Osteocyte (in vitro differentiated cells): ENCODE measurements at regions not wholly inside any gene's neighbourhood (a gene's known extent, or its start where the extent isn't known, plus 50 kb on each side); places are given as distances from the start of the nearest gene placed in this dataset.

ENCODE experiments used
- DNase-seq: peaks from one replicate; pipeline ENCODE4 v3.0.0; 2021; ENCODE audit warnings: mixed read lengths; ENCODE audit not compliant: unreplicated experiment; ENCODE audit errors: extremely low spot score
- H3K27ac Mint-ChIP-seq: one replicate; pipeline ENCODE4 v1.8.0; 2021; ENCODE audit warnings: mild to moderate bottlenecking, mixed read lengths; ENCODE audit not compliant: unreplicated experiment
- H3K27me3 Mint-ChIP-seq: one replicate; pipeline ENCODE4 v1.8.0; 2021; ENCODE audit warnings: mixed read lengths; ENCODE audit not compliant: unreplicated experiment
- H3K36me3 Mint-ChIP-seq: one replicate; pipeline ENCODE4 v1.8.0; 2021; ENCODE audit warnings: mixed read lengths; ENCODE audit not compliant: unreplicated experiment
- H3K4me1 Mint-ChIP-seq: one replicate; pipeline ENCODE4 v1.8.0; 2021; ENCODE audit warnings: mixed read lengths; ENCODE audit not compliant: unreplicated experiment
- H3K4me3 Mint-ChIP-seq: one replicate; pipeline ENCODE4 v1.8.0; 2021; ENCODE audit warnings: mild to moderate bottlenecking, moderate library complexity, mixed read lengths; ENCODE audit not compliant: unreplicated experiment
- H3K9me3 Mint-ChIP-seq: one replicate; pipeline ENCODE4 v1.8.0; 2021; ENCODE audit warnings: mixed read lengths; ENCODE audit not compliant: unreplicated experiment
- CTCF ChIP-seq: fragments of 200-600 bp; sonication (generic); IDR thresholded peaks from 2 replicates; pipeline ENCODE4 v1.5.0; 2021; ENCODE audit warnings: antibody characterized with exemption, mild to moderate bottlenecking, moderate library complexity

- H3K4me1 Mint-ChIP-seq = peaks cover 25% of the 10 kb centered on the region
- no peak overlapping the region for H3K27ac Mint-ChIP-seq
- H3K27me3 Mint-ChIP-seq = no peaks in the 10 kb centered on the region
- DNase-seq = no peak
- no peaks in the 10 kb centered on the region for H3K36me3 Mint-ChIP-seq
- no peaks in the 10 kb centered on the region for H3K9me3 Mint-ChIP-seq
- TF ChIP-seq CTCF = no peak
- H3K4me3 Mint-ChIP-seq = no peak overlapping the region
Measured at GRCh38 chr4:187178084-187178483, 454.4 kb upstream of the FAT1 start.

- H3K27ac Mint-ChIP-seq = no peak overlapping the region
- H3K9me3 Mint-ChIP-seq = no peaks in the 10 kb centered on the region
- no peaks in the 10 kb centered on the region for H3K27me3 Mint-ChIP-seq
- H3K4me1 Mint-ChIP-seq = peaks cover 26% of the 10 kb centered on the region
- no peak overlapping the region for H3K4me3 Mint-ChIP-seq
- no peak for TF ChIP-seq CTCF
- no peak for DNase-seq
- no peaks in the 10 kb centered on the region for H3K36me3 Mint-ChIP-seq
Measured at GRCh38 chr4:187178587-187178986, 454.9 kb upstream of the FAT1 start.

GRCh38 chr4:187179086-187180058, 455.7 kb upstream of the FAT1 start:
- no peaks in the 10 kb centered on the region for H3K36me3 Mint-ChIP-seq
- no peak for TF ChIP-seq CTCF
- no peaks in the 10 kb centered on the region for H3K9me3 Mint-ChIP-seq
- H3K4me1 Mint-ChIP-seq = peaks cover 26% of the 10 kb centered on the region
- no peaks in the 10 kb centered on the region for H3K27me3 Mint-ChIP-seq
- H3K4me3 Mint-ChIP-seq = no peak overlapping the region
- DNase-seq = no peak
- H3K27ac Mint-ChIP-seq = no peak overlapping the region

GRCh38 chr4:187181054-187181453, 457.4 kb upstream of the FAT1 start:
- no peak overlapping the region for H3K27ac Mint-ChIP-seq
- no peaks in the 10 kb centered on the region for H3K36me3 Mint-ChIP-seq
- no peaks in the 10 kb centered on the region for H3K9me3 Mint-ChIP-seq
- no peak for TF ChIP-seq CTCF
- no peaks in the 10 kb centered on the region for H3K27me3 Mint-ChIP-seq
- no peak for DNase-seq
- no peak overlapping the region for H3K4me3 Mint-ChIP-seq
- H3K4me1 Mint-ChIP-seq = peaks cover 26% of the 10 kb centered on the region

GRCh38 chr4:187183346-187183745, 459.7 kb upstream of the FAT1 start:
- Mint-ChIP-seq H3K27ac (no peak overlapping the region), H3K4me3 (no peak overlapping the region), H3K9me3 (no peaks in the 10 kb centered on the region), H3K4me1 (peaks cover 19% of the 10 kb centered on the region), H3K27me3 (no peaks in the 10 kb centered on the region), H3K36me3 (no peaks in the 10 kb centered on the region)
- no peak for TF ChIP-seq CTCF
- no peak for DNase-seq
